BLaER1 (cell line): ENCODE measurements at regions not wholly inside any gene's neighbourhood (a gene's known extent, or its start where the extent isn't known, plus 50 kb on each side); places are given as distances from the start of the nearest gene placed in this dataset.
A peak's percentile ranks its signal among the peaks of the same experiment; 100 is the strongest.

Experiments used
- H3K27ac ChIP-seq: shearing (Covaris generic); formaldehyde crosslinking; 2 replicates; pipeline ENCODE4 v1.8.1; 2022
- H3K27me3 ChIP-seq: shearing (Covaris generic); formaldehyde crosslinking; 2 replicates; pipeline ENCODE4 v1.8.1; 2022
- H3K36me3 ChIP-seq: shearing (Covaris generic); formaldehyde crosslinking; 2 replicates; pipeline ENCODE4 v1.8.1; 2022
- H3K4me1 ChIP-seq: shearing (Covaris generic); formaldehyde crosslinking; 2 replicates; pipeline ENCODE4 v1.8.1; 2022
- H3K4me2 ChIP-seq: shearing (Covaris generic); formaldehyde crosslinking; 2 replicates; pipeline ENCODE4 v1.8.1; 2022
- H3K4me3 ChIP-seq: shearing (Covaris generic); formaldehyde crosslinking; 2 replicates; pipeline ENCODE4 v1.8.1; 2022
- H3K9ac ChIP-seq: shearing (Covaris generic); formaldehyde crosslinking; 2 replicates; pipeline ENCODE4 v1.8.1; 2022
- H3K9me3 ChIP-seq: shearing (Covaris generic); formaldehyde crosslinking; 2 replicates; pipeline ENCODE4 v1.8.1; 2022
- H4K20me1 ChIP-seq: shearing (Covaris generic); formaldehyde crosslinking; 2 replicates; pipeline ENCODE4 v1.8.1; 2022
- Cebpa-rat ChIP-seq: shearing (Covaris generic); IDR thresholded peaks from 2 replicates; pipeline ENCODE4 v1.8.1; 2022

DNA sequence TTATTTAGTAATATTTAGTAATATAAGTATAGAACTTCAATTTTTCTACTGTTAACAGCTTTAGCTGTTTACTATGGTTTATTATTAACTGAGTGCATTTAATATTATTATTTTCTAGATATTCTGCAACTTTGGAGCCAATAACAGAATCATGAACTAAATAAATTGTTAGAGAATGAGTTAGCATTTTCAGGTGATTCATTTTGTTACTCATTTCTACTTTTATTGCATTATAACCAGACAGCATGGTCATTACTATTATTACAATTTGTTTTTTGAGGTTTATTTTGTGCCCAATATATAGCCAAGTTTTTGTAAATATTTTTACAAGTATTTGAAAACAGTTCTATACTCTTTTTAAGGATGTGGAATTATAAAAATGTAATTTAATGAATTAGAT is 279.6 kb downstream of the SQOR start:
- no peak overlapping the region for H3K4me2 ChIP-seq
- H3K4me3 ChIP-seq = no peak overlapping the region
- H4K20me1 ChIP-seq = no peaks in the 10 kb centered on the region
- H3K9me3 ChIP-seq = no peaks in the 10 kb centered on the region
- no peaks in the 10 kb centered on the region for H3K27me3 ChIP-seq
- H3K9ac ChIP-seq = no peak overlapping the region
- peaks cover 22% of the 10 kb centered on the region; the same call in 1 of the 2 replicates for H3K4me1 ChIP-seq
- H3K27ac ChIP-seq = no peak overlapping the region
- no peak for TF ChIP-seq Cebpa-rat
- H3K36me3 ChIP-seq = no peaks in the 10 kb centered on the region

DNA sequence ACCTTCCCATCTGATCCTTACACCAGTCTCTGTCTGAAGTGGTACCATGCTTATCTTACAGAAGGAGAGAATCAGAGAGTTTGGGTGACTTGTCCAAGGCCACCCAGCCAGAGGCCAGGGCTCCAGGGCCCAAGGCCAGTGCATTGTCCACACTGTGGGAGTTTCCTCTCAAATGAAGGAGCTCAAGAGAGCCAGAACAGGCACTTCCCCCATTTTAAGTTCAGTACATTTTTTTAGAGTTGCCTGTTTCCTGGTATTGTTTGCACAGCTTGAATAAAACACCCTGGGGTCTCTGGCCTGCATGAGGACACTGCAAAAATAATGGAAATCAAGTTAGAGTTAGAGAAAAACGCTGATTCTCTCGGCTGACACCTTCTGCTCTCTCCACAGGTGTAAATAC is 284.0 kb downstream of the SQOR start:
- Histone ChIP-seq H3K4me3 (no peak overlapping the region), H3K27ac (no peak overlapping the region), H3K36me3 (no peaks in the 10 kb centered on the region), H3K9me3 (no peaks in the 10 kb centered on the region), H3K27me3 (no peaks in the 10 kb centered on the region), H3K4me1 (peaks cover 15% of the 10 kb centered on the region; the same call in 1 of the 2 replicates), H4K20me1 (no peaks in the 10 kb centered on the region), H3K4me2 (no peak overlapping the region), H3K9ac (no peak overlapping the region)
- TF ChIP-seq Cebpa-rat = no peak

- TF ChIP-seq Cebpa-rat = no peak
- H3K36me3 ChIP-seq = no peaks in the 10 kb centered on the region
- H3K9ac ChIP-seq = no peak overlapping the region
- H3K27me3 ChIP-seq = no peaks in the 10 kb centered on the region
- no peak overlapping the region for H3K4me3 ChIP-seq
- H3K27ac ChIP-seq = no peak overlapping the region
- no peaks in the 10 kb centered on the region for H3K9me3 ChIP-seq
- peaks cover 15% of the 10 kb centered on the region; the same call in 1 of the 2 replicates for H3K4me1 ChIP-seq
- no peaks in the 10 kb centered on the region for H4K20me1 ChIP-seq
- H3K4me2 ChIP-seq = no peak overlapping the region
Measured at GRCh38 chr15:45919806-45920205, 285.0 kb downstream of the SQOR start.

- Histone ChIP-seq H4K20me1 (no peaks in the 10 kb centered on the region), H3K9ac (no peak overlapping the region), H3K9me3 (no peaks in the 10 kb centered on the region), H3K4me1 (peaks cover 15% of the 10 kb centered on the region; the same call in 1 of the 2 replicates), H3K36me3 (no peaks in the 10 kb centered on the region), H3K4me3 (no peak overlapping the region), H3K27me3 (no peaks in the 10 kb centered on the region), H3K27ac (no peak overlapping the region), H3K4me2 (0 out of 2 replicates have a peak overlapping the region, but pooled peaks have one; percentile 4)
- no peak for TF ChIP-seq Cebpa-rat
Measured at GRCh38 chr15:45921376-45921775, 286.5 kb downstream of the SQOR start.

GRCh38 chr15:45921978-45922377 is 287.1 kb downstream of the SQOR start:
- Histone ChIP-seq H3K4me1 (peaks cover 15% of the 10 kb centered on the region; the same call in 1 of the 2 replicates), H3K9ac (no peak overlapping the region), H3K4me2 (no peak overlapping the region), H3K27ac (no peak overlapping the region), H4K20me1 (no peaks in the 10 kb centered on the region), H3K9me3 (no peaks in the 10 kb centered on the region), H3K27me3 (no peaks in the 10 kb centered on the region), H3K4me3 (no peak overlapping the region), H3K36me3 (no peaks in the 10 kb centered on the region)
- TF ChIP-seq Cebpa-rat = no peak

- peaks cover 6% of the 10 kb centered on the region; the same call in 1 of the 2 replicates for H3K9me3 ChIP-seq
- no peaks in the 10 kb centered on the region for H4K20me1 ChIP-seq
- peaks cover 11% of the 10 kb centered on the region for H3K4me1 ChIP-seq
- no peak overlapping the region for H3K4me2 ChIP-seq
- no peak overlapping the region for H3K9ac ChIP-seq
- H3K36me3 ChIP-seq = no peaks in the 10 kb centered on the region
- no peak overlapping the region for H3K27ac ChIP-seq
- no peaks in the 10 kb centered on the region for H3K27me3 ChIP-seq
- no peak overlapping the region for H3K4me3 ChIP-seq
- no peak for TF ChIP-seq Cebpa-rat
Measured at GRCh38 chr15:45941367-45941766, 306.5 kb downstream of the SQOR start.

DNA sequence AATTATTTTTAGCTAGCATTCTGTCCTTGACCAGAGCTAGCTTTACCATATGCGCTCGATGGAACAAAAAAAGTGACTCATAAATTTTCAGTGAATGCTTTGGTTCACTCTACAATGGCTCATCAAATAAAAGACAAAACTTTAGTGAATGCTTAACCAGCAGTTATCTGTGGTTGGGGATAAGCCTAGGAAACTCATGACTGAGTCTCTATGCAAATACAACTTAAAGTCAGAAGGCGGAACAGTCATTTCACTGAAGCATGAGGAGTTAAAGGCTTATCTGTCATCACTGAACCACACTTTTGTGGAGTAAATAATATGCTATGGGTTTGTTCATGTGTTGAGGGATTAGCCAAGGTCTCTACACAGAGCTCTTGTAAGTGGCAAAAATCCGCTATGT is 308.4 kb downstream of the SQOR start:
- no peak for TF ChIP-seq Cebpa-rat
- H3K9ac ChIP-seq = no peak overlapping the region
- H4K20me1 ChIP-seq = no peaks in the 10 kb centered on the region
- H3K4me3 ChIP-seq = no peak overlapping the region
- no peaks in the 10 kb centered on the region for H3K27me3 ChIP-seq
- peak overlapping the region; percentile 33; the same call in 1 of the 2 replicates for H3K4me2 ChIP-seq
- H3K9me3 ChIP-seq = no peaks in the 10 kb centered on the region; the same call in 1 of the 2 replicates
- no peak overlapping the region for H3K27ac ChIP-seq
- peaks cover 19% of the 10 kb centered on the region for H3K4me1 ChIP-seq
- no peaks in the 10 kb centered on the region for H3K36me3 ChIP-seq

- Histone ChIP-seq H3K9me3 (no peaks in the 10 kb centered on the region; the same call in 1 of the 2 replicates), H3K4me2 (no peak overlapping the region), H4K20me1 (no peaks in the 10 kb centered on the region), H3K9ac (no peak overlapping the region), H3K4me1 (peaks cover 31% of the 10 kb centered on the region), H3K4me3 (no peak overlapping the region), H3K27ac (no peak overlapping the region), H3K27me3 (no peaks in the 10 kb centered on the region), H3K36me3 (no peaks in the 10 kb centered on the region)
- no peak for TF ChIP-seq Cebpa-rat
Measured at GRCh38 chr15:45946111-45946510, 311.3 kb downstream of the SQOR start.

GRCh38 chr15:45948181-45948621 is 313.4 kb downstream of the SQOR start:
- Histone ChIP-seq H3K27me3 (no peaks in the 10 kb centered on the region), H3K27ac (no peak overlapping the region), H3K4me1 (peaks cover 27% of the 10 kb centered on the region), H3K36me3 (no peaks in the 10 kb centered on the region), H3K4me2 (peak overlapping the region; percentile 53), H4K20me1 (no peaks in the 10 kb centered on the region), H3K4me3 (no peak overlapping the region), H3K9me3 (no peaks in the 10 kb centered on the region; the same call in 1 of the 2 replicates), H3K9ac (no peak overlapping the region)
- no peak for TF ChIP-seq Cebpa-rat

DNA sequence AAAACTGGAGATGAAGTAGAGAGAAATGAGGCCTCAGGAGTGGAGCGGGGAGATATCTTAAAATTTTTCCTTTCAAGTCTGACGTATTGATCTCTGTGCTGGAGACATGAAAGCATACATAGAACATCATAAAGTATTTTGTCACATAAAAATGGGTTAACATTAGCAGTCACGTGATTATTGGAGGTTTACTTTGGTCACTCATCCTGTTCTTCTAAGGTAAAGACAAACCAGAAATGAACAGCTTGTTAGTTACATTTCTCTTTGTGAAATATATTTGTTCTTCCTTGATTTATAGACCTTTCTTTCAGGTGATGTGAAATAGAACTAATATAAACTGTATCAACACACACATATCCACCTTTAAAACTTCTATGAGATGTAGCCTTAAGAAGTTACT is 324.1 kb downstream of the SQOR start:
- H3K27me3 ChIP-seq = no peaks in the 10 kb centered on the region
- peaks cover 27% of the 10 kb centered on the region for H3K9me3 ChIP-seq
- no peak for TF ChIP-seq Cebpa-rat
- H4K20me1 ChIP-seq = no peaks in the 10 kb centered on the region
- H3K4me1 ChIP-seq = no peaks in the 10 kb centered on the region
- H3K4me3 ChIP-seq = no peak overlapping the region
- H3K4me2 ChIP-seq = no peak overlapping the region
- H3K9ac ChIP-seq = no peak overlapping the region
- no peak overlapping the region for H3K27ac ChIP-seq
- no peaks in the 10 kb centered on the region for H3K36me3 ChIP-seq

- Histone ChIP-seq H3K9ac (no peak overlapping the region), H3K27ac (no peak overlapping the region), H3K4me2 (no peak overlapping the region), H3K4me1 (no peaks in the 10 kb centered on the region), H3K9me3 (peaks cover 27% of the 10 kb centered on the region), H3K27me3 (no peaks in the 10 kb centered on the region), H3K36me3 (no peaks in the 10 kb centered on the region), H4K20me1 (no peaks in the 10 kb centered on the region), H3K4me3 (no peak overlapping the region)
- no peak for TF ChIP-seq Cebpa-rat
Measured at GRCh38 chr15:45962733-45963132, 327.9 kb downstream of the SQOR start.
